Loucy (cell line): ENCODE measurements at regions not wholly inside any gene's neighbourhood (a gene's known extent, or its start where the extent isn't known, plus 50 kb on each side); places are given as distances from the start of the nearest gene placed in this dataset.

Source experiments
- EZH2phosphoT487 ChIP-seq: fragments of 200-600 bp; IDR thresholded peaks from 2 replicates; pipeline ENCODE4 v1.6.1; 2018; ENCODE audit warnings: antibody characterized with exemption, mild to moderate bottlenecking, moderate library complexity, borderline replicate concordance
- TF ChIP-seq, protein P1 (sequence below): fragments of 200-600 bp; sonication (generic); conservative IDR thresholded peaks from 2 replicates; pipeline ENCODE4 v1.5.1; 2014; ENCODE audit warnings: mild to moderate bottlenecking, antibody characterized with exemption, low read length

GRCh38 chr2:13669607-13670006 lies 952.9 kb downstream of the TRIB2 start:
- TF ChIP-seq, protein P1, sequence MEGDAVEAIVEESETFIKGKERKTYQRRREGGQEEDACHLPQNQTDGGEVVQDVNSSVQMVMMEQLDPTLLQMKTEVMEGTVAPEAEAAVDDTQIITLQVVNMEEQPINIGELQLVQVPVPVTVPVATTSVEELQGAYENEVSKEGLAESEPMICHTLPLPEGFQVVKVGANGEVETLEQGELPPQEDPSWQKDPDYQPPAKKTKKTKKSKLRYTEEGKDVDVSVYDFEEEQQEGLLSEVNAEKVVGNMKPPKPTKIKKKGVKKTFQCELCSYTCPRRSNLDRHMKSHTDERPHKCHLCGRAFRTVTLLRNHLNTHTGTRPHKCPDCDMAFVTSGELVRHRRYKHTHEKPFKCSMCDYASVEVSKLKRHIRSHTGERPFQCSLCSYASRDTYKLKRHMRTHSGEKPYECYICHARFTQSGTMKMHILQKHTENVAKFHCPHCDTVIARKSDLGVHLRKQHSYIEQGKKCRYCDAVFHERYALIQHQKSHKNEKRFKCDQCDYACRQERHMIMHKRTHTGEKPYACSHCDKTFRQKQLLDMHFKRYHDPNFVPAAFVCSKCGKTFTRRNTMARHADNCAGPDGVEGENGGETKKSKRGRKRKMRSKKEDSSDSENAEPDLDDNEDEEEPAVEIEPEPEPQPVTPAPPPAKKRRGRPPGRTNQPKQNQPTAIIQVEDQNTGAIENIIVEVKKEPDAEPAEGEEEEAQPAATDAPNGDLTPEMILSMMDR = no peak
- no peak for TF ChIP-seq EZH2phosphoT487
